C4-2B (cell line): ENCODE measurements at regions not wholly inside any gene's neighbourhood (a gene's known extent, or its start where the extent isn't known, plus 50 kb on each side); places are given as distances from the start of the nearest gene placed in this dataset.

ENCODE experiments used
- CTCF ChIP-seq: fragments of 450-650 bp; conservative IDR thresholded peaks from 2 replicates; pipeline ENCODE4 v1.5.1; 2017; ENCODE audit warnings: mild to moderate bottlenecking
- ZFX ChIP-seq: fragments of 450-650 bp; IDR thresholded peaks from 2 replicates; pipeline ENCODE4 v1.6.1; 2017

GRCh38 chr15:39135989-39136388 lies 444.9 kb upstream of the THBS1 start:
- TF ChIP-seq CTCF (no peak), ZFX (no peak)
